Tibial artery (tissue), 4 donors: ENCODE measurements at regions not wholly inside any gene's neighbourhood (a gene's known extent, or its start where the extent isn't known, plus 50 kb on each side); places are given as distances from the start of the nearest gene placed in this dataset.

Experiments used
- DNase-seq, 2 donors: peaks; one replicate each; pipeline ENCODE4 v3.0.0-alpha.2; 2019
- H3K27ac ChIP-seq, 2 donors: fragments of 200-600 bp; sonication (generic) in 1 of 2; 1 replicate in 1 of 2; 2 replicates in 1 of 2; pipeline ENCODE4 v1.5.1; 2018 to 2019; ENCODE audit warnings: mild to moderate bottlenecking in 1 of 2
- H3K27me3 ChIP-seq, 2 donors: fragments of 200-600 bp; sonication (generic) in 1 of 2; one replicate each; pipeline versions ENCODE4 v1.5.1 to v1.6.0; 2016 to 2019
- H3K36me3 ChIP-seq, 3 donors: fragments of 200-600 bp; sonication (generic) in 2 of 3; one replicate each; pipeline ENCODE4 v1.5.1; 2016 to 2019; ENCODE audit warnings: mild to moderate bottlenecking in 2 of 3
- H3K4me1 ChIP-seq, 4 donors: fragments of 200-600 bp; sonication (generic) in 2 of 4; 1 replicate in 3 of 4; 2 replicates in 1 of 4; pipeline ENCODE4 v1.5.1; 2016 to 2019
- H3K4me3 ChIP-seq, 2 donors: fragments of 200-600 bp; sonication (generic) in 1 of 2; 1 replicate in 1 of 2; 2 replicates in 1 of 2; pipeline ENCODE4 v1.5.1; 2018 to 2019; ENCODE audit warnings: mild to moderate bottlenecking in 2 of 2
- H3K9me3 ChIP-seq, 3 donors: fragments of 200-600 bp; sonication (generic) in 1 of 3; one replicate each; pipeline ENCODE4 v1.5.1; 2016 to 2019
- intact Hi-C: fragments of 100-400 bp; cut with DNase I; formaldehyde crosslinking; loops from one replicate; pipeline ENCODE4 v1.15.0; 2023; ENCODE audit warnings: low total_unique reads
- TF ChIP-seq, protein P1 (sequence below), 2 experiments: fragments of 200-600 bp in 1 of 2; fragments of 450-650 bp in 1 of 2; IDR thresholded peaks; one replicate each; pipeline ENCODE4 v1.5.1; 2017 to 2019; ENCODE audit warnings: antibody characterized with exemption in 2 of 2, mild to moderate bottlenecking in 1 of 2, moderate library complexity in 1 of 2

DNA sequence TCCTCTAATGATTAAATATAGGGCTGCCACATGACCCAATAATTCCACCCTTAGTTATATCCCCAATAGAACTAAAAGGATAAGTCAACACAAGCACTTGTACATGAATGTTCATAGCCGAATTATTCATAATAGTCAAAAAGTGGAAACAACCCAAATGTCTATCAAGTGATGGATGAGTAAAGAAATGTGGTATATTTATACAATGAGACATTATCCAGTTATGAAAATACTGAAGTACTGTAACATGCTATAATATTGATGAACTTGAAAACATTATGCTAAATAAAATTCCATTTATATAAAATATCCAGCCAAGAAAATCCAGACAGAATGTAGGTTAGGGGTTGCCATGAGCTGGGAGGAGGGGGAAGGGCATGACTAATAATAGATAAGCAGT is 436.7 kb upstream of the AADAT start:
- TF ChIP-seq, protein P1, sequence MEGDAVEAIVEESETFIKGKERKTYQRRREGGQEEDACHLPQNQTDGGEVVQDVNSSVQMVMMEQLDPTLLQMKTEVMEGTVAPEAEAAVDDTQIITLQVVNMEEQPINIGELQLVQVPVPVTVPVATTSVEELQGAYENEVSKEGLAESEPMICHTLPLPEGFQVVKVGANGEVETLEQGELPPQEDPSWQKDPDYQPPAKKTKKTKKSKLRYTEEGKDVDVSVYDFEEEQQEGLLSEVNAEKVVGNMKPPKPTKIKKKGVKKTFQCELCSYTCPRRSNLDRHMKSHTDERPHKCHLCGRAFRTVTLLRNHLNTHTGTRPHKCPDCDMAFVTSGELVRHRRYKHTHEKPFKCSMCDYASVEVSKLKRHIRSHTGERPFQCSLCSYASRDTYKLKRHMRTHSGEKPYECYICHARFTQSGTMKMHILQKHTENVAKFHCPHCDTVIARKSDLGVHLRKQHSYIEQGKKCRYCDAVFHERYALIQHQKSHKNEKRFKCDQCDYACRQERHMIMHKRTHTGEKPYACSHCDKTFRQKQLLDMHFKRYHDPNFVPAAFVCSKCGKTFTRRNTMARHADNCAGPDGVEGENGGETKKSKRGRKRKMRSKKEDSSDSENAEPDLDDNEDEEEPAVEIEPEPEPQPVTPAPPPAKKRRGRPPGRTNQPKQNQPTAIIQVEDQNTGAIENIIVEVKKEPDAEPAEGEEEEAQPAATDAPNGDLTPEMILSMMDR (IDR thresholded peaks at IDR 0.05) = no peak
- no peak for DNase-seq
- H3K27ac ChIP-seq = no peak overlapping the region
- no peaks in the 10 kb centered on the region for H3K9me3 ChIP-seq
- intact Hi-C loops = no loop called here
- H3K4me1 ChIP-seq = no peaks in the 10 kb centered on the region
- H3K36me3 ChIP-seq = no peaks in the 10 kb centered on the region
- H3K27me3 ChIP-seq = no peaks in the 10 kb centered on the region
- no peak overlapping the region for H3K4me3 ChIP-seq

GRCh38 chr4:170522427-170522970 is 432.7 kb upstream of the AADAT start:
- TF ChIP-seq, protein P1 (IDR thresholded peaks at IDR 0.05) = no peak
- no peak for DNase-seq
- Histone ChIP-seq H3K9me3 (no peaks in the 10 kb centered on the region), H3K4me3 (no peak overlapping the region), H3K36me3 (no peaks in the 10 kb centered on the region), H3K27me3 (no peaks in the 10 kb centered on the region), H3K4me1 (no peaks in the 10 kb centered on the region), H3K27ac (no peak overlapping the region)
- intact Hi-C loops = no loop called here

DNA sequence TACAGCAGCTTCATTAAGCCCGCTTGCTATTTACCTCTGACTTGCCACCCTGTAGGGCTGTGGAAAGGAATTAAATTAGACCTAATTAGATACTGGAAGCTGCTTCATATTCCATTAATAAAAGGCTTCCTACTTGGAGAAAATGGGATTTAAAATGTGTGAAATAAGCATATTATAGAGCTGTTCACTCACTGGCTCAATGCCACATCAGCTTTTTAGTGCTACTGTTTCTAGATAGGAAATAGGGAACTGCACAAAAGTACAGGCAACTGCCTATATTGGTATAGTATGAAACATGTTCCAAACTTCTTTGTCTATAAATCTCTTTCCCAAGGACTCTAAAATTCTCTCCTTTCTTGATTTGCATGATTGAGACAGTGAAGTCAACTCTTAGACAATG is 407.9 kb upstream of the AADAT start:
- intact Hi-C loops = no loop called here
- Histone ChIP-seq H3K36me3 (no peaks in the 10 kb centered on the region), H3K27me3 (no peaks in the 10 kb centered on the region), H3K4me1 (no peaks in the 10 kb centered on the region), H3K27ac (no peak overlapping the region), H3K9me3 (no peaks in the 10 kb centered on the region), H3K4me3 (no peak overlapping the region)
- TF ChIP-seq, protein P1 (IDR thresholded peaks at IDR 0.05) = no peak
- DNase-seq = no peak

- TF ChIP-seq, protein P1 (IDR thresholded peaks at IDR 0.05) = no peak
- H3K4me3 ChIP-seq = peak overlapping the region in 1 of 2 donors; percentile 7
- intact Hi-C loops = no loop called here
- no peak for DNase-seq
- H3K4me1 ChIP-seq = no peaks in the 10 kb centered on the region
- no peaks in the 10 kb centered on the region for H3K36me3 ChIP-seq
- H3K27ac ChIP-seq = no peak overlapping the region
- H3K9me3 ChIP-seq = no peaks in the 10 kb centered on the region
- no peaks in the 10 kb centered on the region for H3K27me3 ChIP-seq
Measured at GRCh38 chr4:170497112-170497511, 407.4 kb upstream of the AADAT start.

DNA sequence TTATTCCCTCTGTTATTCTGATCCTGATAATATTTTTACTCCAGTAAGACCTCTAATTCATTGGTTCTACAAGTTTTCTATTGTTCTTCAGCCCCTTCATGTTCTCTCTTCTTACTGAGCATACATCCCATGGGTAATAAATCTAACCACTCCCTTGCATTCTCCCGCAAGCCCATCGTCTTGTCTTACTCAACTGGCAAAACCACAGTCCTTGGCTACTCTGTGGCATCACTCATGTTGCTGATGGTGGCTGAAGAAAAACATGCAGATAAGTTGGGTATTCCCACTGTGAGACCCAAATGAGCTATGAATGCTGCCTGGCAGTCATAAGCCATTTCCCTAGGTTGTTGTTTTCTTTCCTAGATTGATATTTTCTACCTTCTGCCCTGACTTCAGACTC is 402.2 kb upstream of the AADAT start:
- TF ChIP-seq, protein P1 (IDR thresholded peaks at IDR 0.05) = no peak
- Histone ChIP-seq H3K27ac (no peak overlapping the region), H3K4me1 (no peaks in the 10 kb centered on the region), H3K27me3 (no peaks in the 10 kb centered on the region), H3K36me3 (no peaks in the 10 kb centered on the region), H3K4me3 (no peak overlapping the region), H3K9me3 (no peaks in the 10 kb centered on the region)
- intact Hi-C loops = no loop called here
- DNase-seq = no peak

DNA sequence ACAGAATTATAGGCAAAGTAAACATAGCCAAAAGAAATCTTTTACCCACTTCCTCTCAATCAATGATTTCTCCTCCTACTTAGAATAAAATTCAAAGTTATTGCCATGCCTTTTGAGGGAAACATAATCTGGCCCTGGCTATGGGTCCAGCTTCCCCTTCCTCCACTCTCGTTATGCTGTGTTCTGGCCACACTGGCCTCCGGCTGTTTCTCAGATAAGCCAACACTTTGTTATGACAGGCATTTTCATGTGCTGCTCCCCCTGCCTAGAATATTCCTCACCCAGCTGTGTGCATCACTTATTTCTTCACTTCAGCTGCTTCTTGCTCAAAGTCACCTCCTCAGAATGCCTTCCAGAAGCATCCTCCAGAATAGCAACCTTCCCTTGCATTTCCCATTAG is 386.6 kb upstream of the AADAT start:
- H3K36me3 ChIP-seq = no peaks in the 10 kb centered on the region
- H3K4me3 ChIP-seq = no peak overlapping the region
- TF ChIP-seq, protein P1 (IDR thresholded peaks at IDR 0.05) = no peak
- H3K27me3 ChIP-seq = no peaks in the 10 kb centered on the region
- H3K4me1 ChIP-seq = no peaks in the 10 kb centered on the region
- intact Hi-C loops = no loop called here
- no peak overlapping the region for H3K27ac ChIP-seq
- H3K9me3 ChIP-seq = no peaks in the 10 kb centered on the region
- no peak for DNase-seq
